ENCODE measurements at regions not wholly inside any gene's neighbourhood (a gene's known extent, or its start where the extent isn't known, plus 50 kb on each side); places are given as distances from the start of the nearest gene placed in this dataset.

- H3K27me3 ChIP-seq (ENCODE audit: control insufficient read depth, insufficient read depth, low read length), result no peaks in the 10 kb centered on the region
- no peaks in the 10 kb centered on the region for H3K36me3 ChIP-seq (ENCODE audit: control insufficient read depth, insufficient read depth, low read length)
- no peak for DNase-seq (ENCODE audit: low read depth)
- no peak overlapping the region for H3K4me3 ChIP-seq (ENCODE audit: low read depth, low read length)
- no peak for TF ChIP-seq CTCF (IDR thresholded peaks at IDR 0.05; ENCODE audit: insufficient read depth, low read length, poor library complexity, severe bottlenecking)
These were observed 247.5 kb downstream of the KLF6 start for GRCh38 chr10:3537518-3537917.

GRCh38 chr10:3535001-3535400, 250.0 kb downstream of the KLF6 start:
- Histone ChIP-seq H3K4me3 (ENCODE audit: low read depth, low read length) (no peak overlapping the region), H3K36me3 (ENCODE audit: control insufficient read depth, insufficient read depth, low read length) (no peaks in the 10 kb centered on the region), H3K27me3 (ENCODE audit: control insufficient read depth, insufficient read depth, low read length) (no peaks in the 10 kb centered on the region)
- DNase-seq (ENCODE audit: low read depth), result no peak
- no peak for TF ChIP-seq CTCF (IDR thresholded peaks at IDR 0.05; ENCODE audit: insufficient read depth, low read length, poor library complexity, severe bottlenecking)

GRCh38 chr10:3534433-3534832, 250.6 kb downstream of the KLF6 start:
- no peak for TF ChIP-seq CTCF (IDR thresholded peaks at IDR 0.05; ENCODE audit: insufficient read depth, low read length, poor library complexity, severe bottlenecking)
- Histone ChIP-seq H3K4me3 (ENCODE audit: low read depth, low read length) (no peak overlapping the region), H3K27me3 (ENCODE audit: control insufficient read depth, insufficient read depth, low read length) (no peaks in the 10 kb centered on the region), H3K36me3 (ENCODE audit: control insufficient read depth, insufficient read depth, low read length) (no peaks in the 10 kb centered on the region)
- no peak for DNase-seq (ENCODE audit: low read depth)

GRCh38 chr10:3533296-3533695, 251.7 kb downstream of the KLF6 start:
- no peak overlapping the region for H3K4me3 ChIP-seq (ENCODE audit: low read depth, low read length)
- no peak for DNase-seq (ENCODE audit: low read depth)
- TF ChIP-seq CTCF (IDR thresholded peaks at IDR 0.05; ENCODE audit: insufficient read depth, low read length, poor library complexity, severe bottlenecking), result no peak
- H3K27me3 ChIP-seq (ENCODE audit: control insufficient read depth, insufficient read depth, low read length), result no peaks in the 10 kb centered on the region
- H3K36me3 ChIP-seq (ENCODE audit: control insufficient read depth, insufficient read depth, low read length), result no peaks in the 10 kb centered on the region

- Histone ChIP-seq H3K4me3 (ENCODE audit: low read depth, low read length) (no peak overlapping the region), H3K36me3 (ENCODE audit: control insufficient read depth, insufficient read depth, low read length) (no peaks in the 10 kb centered on the region), H3K27me3 (ENCODE audit: control insufficient read depth, insufficient read depth, low read length) (no peaks in the 10 kb centered on the region)
- no peak for TF ChIP-seq CTCF (IDR thresholded peaks at IDR 0.05; ENCODE audit: insufficient read depth, low read length, poor library complexity, severe bottlenecking)
- DNase-seq (ENCODE audit: low read depth), result peak; percentile 61
These were observed 252.4 kb downstream of the KLF6 start for GRCh38 chr10:3532644-3533043.

- no peaks in the 10 kb centered on the region for H3K36me3 ChIP-seq (ENCODE audit: control insufficient read depth, insufficient read depth, low read length)
- no peaks in the 10 kb centered on the region for H3K27me3 ChIP-seq (ENCODE audit: control insufficient read depth, insufficient read depth, low read length)
- no peak for TF ChIP-seq CTCF (IDR thresholded peaks at IDR 0.05; ENCODE audit: insufficient read depth, low read length, poor library complexity, severe bottlenecking)
- H3K4me3 ChIP-seq (ENCODE audit: low read depth, low read length), result no peak overlapping the region
- DNase-seq (ENCODE audit: low read depth), result no peak
These were observed 253.3 kb downstream of the KLF6 start for GRCh38 chr10:3531670-3532069.

Data from kidney epithelial cell (primary cell).